Thyroid gland (tissue), 4 donors: ENCODE measurements at regions not wholly inside any gene's neighbourhood (a gene's known extent, or its start where the extent isn't known, plus 50 kb on each side); places are given as distances from the start of the nearest gene placed in this dataset.
"Not testable (repeated sequence)": the region's sequence is repeated elsewhere in the genome, so short reads cannot be mapped to it uniquely, and the experiment has no call there.

Experiments used
- DNase-seq, 2 donors: peaks; one replicate each; pipeline ENCODE4 v3.0.0-alpha.2; 2019
- H3K27ac ChIP-seq, 3 donors: fragments of 200-600 bp; sonication (generic); 1 replicate in 2 of 3; 2 replicates in 1 of 3; pipeline ENCODE4 v1.5.1; 2016 to 2019; ENCODE audit warnings: mild to moderate bottlenecking in 1 of 3, moderate library complexity in 1 of 3
- H3K27me3 ChIP-seq: fragments of 200-600 bp; sonication (generic); one replicate; pipeline ENCODE4 v1.5.1; 2019
- H3K36me3 ChIP-seq, 2 donors: fragments of 200-600 bp; sonication (generic); one replicate each; pipeline ENCODE4 v1.5.1; 2016 to 2019
- H3K4me1 ChIP-seq, 2 donors: fragments of 200-600 bp; sonication (generic); one replicate each; pipeline ENCODE4 v1.5.1; 2017 to 2019
- H3K4me3 ChIP-seq, 3 donors: fragments of 200-600 bp; sonication (generic); replicated peaks in 1 of 3; 1 replicate in 2 of 3; 2 replicates in 1 of 3; pipeline ENCODE4 v1.5.1; 2016; ENCODE audit warnings: mild to moderate bottlenecking in 1 of 3
- H3K9me3 ChIP-seq: fragments of 200-600 bp; sonication (generic); one replicate; pipeline ENCODE4 v1.5.1; 2017
- POLR2A ChIP-seq, 2 donors: fragments of 450-650 bp; IDR thresholded peaks; one replicate each; pipeline ENCODE4 v1.6.1; 2017; ENCODE audit warnings: antibody characterized with exemption in 2 of 2, mild to moderate bottlenecking in 2 of 2, moderate library complexity in 1 of 2
- WGBS, 2 donors: methylation state at CpG; one replicate each; pipeline ENCODE4 v1.1.5; 2017; 5-methylcytosine and 5-hydroxymethylcytosine counted together
- intact Hi-C: fragments of 100-400 bp; cut with DNase I; formaldehyde crosslinking; loops from one replicate; pipeline ENCODE4 v1.15.1; 2023
- TF ChIP-seq, protein P1 (sequence below), 6 experiments: fragments of 200-600 bp in 3 of 6; fragments of 450-650 bp in 3 of 6; sonication (generic) in 3 of 6; IDR thresholded peaks; one replicate each; pipeline ENCODE4 v1.5.1; 2016 to 2019; ENCODE audit warnings: antibody characterized with exemption in 6 of 6, mild to moderate bottlenecking in 2 of 6, inconsistent platforms in 1 of 6, moderate library complexity in 1 of 6

DNA sequence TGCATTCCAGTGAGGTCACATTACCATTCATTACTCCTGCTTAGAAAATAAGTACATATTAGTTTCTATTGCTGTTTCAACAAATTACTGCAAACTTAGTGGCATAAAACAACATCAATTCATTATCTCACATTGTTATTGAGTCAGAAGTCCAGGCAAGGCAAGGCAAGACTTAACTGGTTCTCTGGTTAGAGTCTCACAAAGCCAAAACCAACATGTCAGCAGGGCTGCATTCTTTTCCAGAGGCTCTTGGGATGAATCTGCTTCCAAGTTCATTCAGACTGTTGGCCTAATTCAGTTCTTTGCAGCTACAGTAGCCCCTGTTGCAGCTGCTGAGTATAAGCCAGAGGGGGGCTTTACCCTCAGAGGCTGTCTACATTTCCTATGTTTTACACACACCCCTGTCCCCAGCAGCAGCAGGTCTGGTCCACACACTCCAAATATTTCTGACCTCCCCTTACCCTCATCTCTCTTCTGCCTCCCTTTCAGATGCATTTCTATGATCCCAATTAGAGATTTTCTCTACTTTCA, 892.1 kb upstream of the EPHA5 start:
- no peak for DNase-seq
- H3K27me3 ChIP-seq: no peaks in the 10 kb centered on the region
- TF ChIP-seq POLR2A (IDR thresholded peaks at IDR 0.05): no peak
- TF ChIP-seq, protein P1, sequence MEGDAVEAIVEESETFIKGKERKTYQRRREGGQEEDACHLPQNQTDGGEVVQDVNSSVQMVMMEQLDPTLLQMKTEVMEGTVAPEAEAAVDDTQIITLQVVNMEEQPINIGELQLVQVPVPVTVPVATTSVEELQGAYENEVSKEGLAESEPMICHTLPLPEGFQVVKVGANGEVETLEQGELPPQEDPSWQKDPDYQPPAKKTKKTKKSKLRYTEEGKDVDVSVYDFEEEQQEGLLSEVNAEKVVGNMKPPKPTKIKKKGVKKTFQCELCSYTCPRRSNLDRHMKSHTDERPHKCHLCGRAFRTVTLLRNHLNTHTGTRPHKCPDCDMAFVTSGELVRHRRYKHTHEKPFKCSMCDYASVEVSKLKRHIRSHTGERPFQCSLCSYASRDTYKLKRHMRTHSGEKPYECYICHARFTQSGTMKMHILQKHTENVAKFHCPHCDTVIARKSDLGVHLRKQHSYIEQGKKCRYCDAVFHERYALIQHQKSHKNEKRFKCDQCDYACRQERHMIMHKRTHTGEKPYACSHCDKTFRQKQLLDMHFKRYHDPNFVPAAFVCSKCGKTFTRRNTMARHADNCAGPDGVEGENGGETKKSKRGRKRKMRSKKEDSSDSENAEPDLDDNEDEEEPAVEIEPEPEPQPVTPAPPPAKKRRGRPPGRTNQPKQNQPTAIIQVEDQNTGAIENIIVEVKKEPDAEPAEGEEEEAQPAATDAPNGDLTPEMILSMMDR (IDR thresholded peaks at IDR 0.05): no peak

DNA sequence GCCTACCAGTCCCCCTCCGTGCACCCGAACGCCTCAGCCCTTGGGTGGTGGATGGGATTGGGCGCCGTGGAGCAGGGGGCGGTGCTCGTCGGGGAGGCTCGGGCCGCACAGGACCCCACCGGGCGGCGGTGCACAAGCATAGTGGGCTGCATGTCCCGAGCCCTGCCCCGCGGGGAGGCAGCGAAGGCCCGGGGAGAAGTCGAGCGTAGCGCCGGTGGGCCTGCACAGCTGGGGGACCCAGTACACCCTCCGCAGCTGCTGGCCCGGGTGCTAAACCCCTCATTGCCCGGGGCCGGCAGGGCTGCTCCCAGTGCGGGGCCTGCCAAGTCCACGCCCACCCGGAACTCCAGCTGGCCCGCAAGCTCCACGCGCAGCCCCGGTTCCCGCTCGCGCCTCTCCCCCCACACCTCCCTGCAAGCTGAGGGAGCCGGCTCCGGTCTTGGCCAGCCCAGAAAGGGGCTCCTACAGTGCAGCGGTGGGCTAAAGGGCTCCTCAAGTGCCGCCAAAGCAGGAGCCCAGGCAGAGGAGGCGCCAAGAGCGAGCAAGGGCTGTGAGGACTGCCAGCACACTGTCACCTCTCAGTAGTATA, 891.3 kb upstream of the EPHA5 start:
- H3K27ac ChIP-seq, H3K36me3 ChIP-seq, H3K4me1 ChIP-seq, H3K4me3 ChIP-seq, H3K27me3 ChIP-seq, DNase-seq, intact Hi-C loops, H3K9me3 ChIP-seq: not testable (repeated sequence)
- WGBS, 2 donors: 96 to 97% methylated on average over 19 to 26 of the region's 42 CpGs

More for the DNA sequence above, 892.1 kb upstream of the EPHA5 start:
- Histone ChIP-seq H3K4me3 (no peak overlapping the region), H3K36me3 (no peaks in the 10 kb centered on the region), H3K4me1 (no peaks in the 10 kb centered on the region), H3K9me3 (no peaks in the 10 kb centered on the region), H3K27ac (no peak overlapping the region)
- intact Hi-C loops: no loop called here

DNA sequence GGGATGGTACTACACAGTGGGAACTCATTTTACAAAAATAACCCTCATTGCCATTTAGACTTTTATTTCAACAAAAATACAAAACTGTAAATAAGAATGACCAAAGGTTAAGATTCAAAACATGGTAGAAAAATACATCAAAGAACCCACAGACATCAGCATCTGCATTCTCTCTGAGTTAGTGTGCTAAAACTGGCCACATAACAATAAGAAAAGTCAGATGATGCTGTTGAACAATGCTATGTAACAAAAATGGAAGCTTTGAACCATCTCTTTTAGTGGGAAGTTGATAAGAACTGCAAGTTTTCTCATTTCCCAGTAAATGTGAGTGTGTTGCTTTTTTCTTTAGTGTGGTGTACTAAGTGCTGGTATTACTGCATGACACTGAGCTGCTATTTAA, 888.4 kb upstream of the EPHA5 start:
- H3K4me3 ChIP-seq: no peak overlapping the region
- TF ChIP-seq POLR2A (IDR thresholded peaks at IDR 0.05): no peak
- TF ChIP-seq, protein P1 (IDR thresholded peaks at IDR 0.05): no peak
- H3K27me3 ChIP-seq: no peaks in the 10 kb centered on the region
- intact Hi-C loops: no loop called here
- H3K9me3 ChIP-seq: no peaks in the 10 kb centered on the region
- no peaks in the 10 kb centered on the region for H3K4me1 ChIP-seq
- H3K36me3 ChIP-seq: no peaks in the 10 kb centered on the region
- H3K27ac ChIP-seq: no peak overlapping the region
- no peak for DNase-seq

DNA sequence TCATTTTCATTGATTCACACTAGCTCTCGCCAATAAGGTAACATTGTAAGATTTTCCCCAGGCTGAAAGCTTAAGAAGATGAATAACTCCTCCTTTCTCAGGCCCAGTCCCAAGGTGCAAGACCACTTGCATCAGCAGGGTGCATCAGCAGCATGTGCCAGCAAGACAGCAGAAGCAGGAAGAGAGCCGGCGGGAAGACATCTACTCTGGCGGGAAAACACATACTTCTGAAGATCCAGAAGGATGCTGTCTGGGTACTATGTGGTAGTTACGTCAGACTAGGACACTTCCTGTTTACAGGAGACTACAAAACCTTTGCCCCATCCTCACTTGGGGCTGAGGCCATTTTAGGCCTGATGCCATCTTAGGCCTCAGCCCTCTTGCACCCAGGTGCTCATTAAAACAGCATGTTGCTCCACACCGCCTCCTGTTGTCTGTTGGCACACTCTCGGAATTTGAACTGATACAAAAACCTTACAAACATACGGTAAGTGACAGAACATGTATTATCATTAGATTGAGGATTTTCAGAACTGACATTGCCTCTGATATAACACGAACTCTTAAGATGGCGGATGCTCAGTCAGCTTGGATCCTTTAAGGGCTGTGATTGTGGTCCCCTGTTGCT, 886.5 kb upstream of the EPHA5 start:
- Histone ChIP-seq H3K27me3 (no peaks in the 10 kb centered on the region), H3K4me1 (no peaks in the 10 kb centered on the region), H3K4me3 (no peak overlapping the region), H3K9me3 (no peaks in the 10 kb centered on the region), H3K27ac (no peak overlapping the region), H3K36me3 (no peaks in the 10 kb centered on the region)
- intact Hi-C loops: no loop called here
- TF ChIP-seq, protein P1 (IDR thresholded peaks at IDR 0.05): no peak
- no peak for TF ChIP-seq POLR2A (IDR thresholded peaks at IDR 0.05)
- no peak for DNase-seq
- 93 to 94% methylated on average over 10 of the region's 10 CpGs for WGBS, 2 donors

DNA sequence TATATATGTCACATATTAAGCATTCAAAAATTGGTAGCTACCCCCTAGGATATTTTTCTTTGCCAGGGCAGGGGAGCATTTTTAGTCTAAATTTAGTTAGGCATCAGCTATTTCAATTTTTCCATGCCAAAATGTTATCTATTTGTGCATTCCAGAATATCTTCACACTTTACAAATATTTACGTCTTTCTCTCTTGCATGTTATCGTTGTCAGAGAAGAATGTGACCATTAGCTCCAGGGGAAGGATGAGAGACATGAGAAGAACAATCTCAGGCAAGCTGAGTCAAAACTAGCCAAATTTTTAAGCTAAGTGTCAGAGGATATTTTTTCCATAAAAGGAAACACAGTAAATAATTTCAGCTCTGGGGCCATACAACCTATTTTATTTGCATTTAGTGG, 885.0 kb upstream of the EPHA5 start:
- 77 to 78% methylated on average over 2 of the region's 2 CpGs for WGBS, 2 donors
- no peak for DNase-seq
- no peaks in the 10 kb centered on the region for H3K9me3 ChIP-seq
- H3K27me3 ChIP-seq: no peaks in the 10 kb centered on the region
- H3K36me3 ChIP-seq: no peaks in the 10 kb centered on the region
- no peak overlapping the region for H3K4me3 ChIP-seq
- intact Hi-C loops: no loop called here
- no peaks in the 10 kb centered on the region for H3K4me1 ChIP-seq
- no peak overlapping the region for H3K27ac ChIP-seq
- no peak for TF ChIP-seq POLR2A (IDR thresholded peaks at IDR 0.05)
- TF ChIP-seq, protein P1 (IDR thresholded peaks at IDR 0.05): no peak
